HL-60 (cell line): ENCODE measurements at regions not wholly inside any gene's neighbourhood (a gene's known extent, or its start where the extent isn't known, plus 50 kb on each side); places are given as distances from the start of the nearest gene placed in this dataset.

ENCODE experiments used
- DNase-seq, 2 experiments: peaks; one replicate each; pipeline ENCODE4 v3.0.0-alpha.2; 2010 to 2020; ENCODE audit warnings: low read depth in 1 of 2, low spot score in 1 of 2
- H3K27ac ChIP-seq: fragments of 250-450 bp; sonication (Bioruptor Pico); replicated peaks from 2 replicates; pipeline ENCODE4 v1.5.1; 2020; ENCODE audit warnings: mild to moderate bottlenecking, moderate library complexity
- H3K27me3 ChIP-seq: fragments of 250-450 bp; sonication (Bioruptor Pico); 2 replicates; pipeline ENCODE4 v1.5.1; 2021; ENCODE audit warnings: mild to moderate bottlenecking, moderate library complexity; ENCODE audit not compliant: insufficient read depth, poor library complexity, severe bottlenecking
- H3K4me3 ChIP-seq: replicated peaks from 2 replicates; pipeline ENCODE4 v1.5.1; 2011; ENCODE audit warnings: mild to moderate bottlenecking, control low read depth, low read length; ENCODE audit not compliant: insufficient read depth
- GABPA ChIP-seq: IDR thresholded peaks from 2 replicates; pipeline ENCODE4 v1.6.1; 2012; ENCODE audit warnings: low read depth
- POLR2AphosphoS5 ChIP-seq: IDR thresholded peaks from 2 replicates; pipeline ENCODE4 v1.6.1; 2012; ENCODE audit warnings: low read depth
- SPI1 ChIP-seq: IDR thresholded peaks from 2 replicates; pipeline ENCODE4 v1.6.1; 2012; ENCODE audit warnings: low read depth, mild to moderate bottlenecking, borderline replicate concordance
- TF ChIP-seq, protein P1 (sequence below): IDR thresholded peaks from 2 replicates; pipeline ENCODE4 v1.6.1; 2012; ENCODE audit warnings: low read depth; ENCODE audit not compliant: insufficient replicate concordance
- TF ChIP-seq, protein P2 (sequence below): IDR thresholded peaks from one replicate; pipeline ENCODE4 v1.5.1; 2011; ENCODE audit warnings: low read length, control low read depth, inconsistent platforms; ENCODE audit not compliant: insufficient read depth

DNA sequence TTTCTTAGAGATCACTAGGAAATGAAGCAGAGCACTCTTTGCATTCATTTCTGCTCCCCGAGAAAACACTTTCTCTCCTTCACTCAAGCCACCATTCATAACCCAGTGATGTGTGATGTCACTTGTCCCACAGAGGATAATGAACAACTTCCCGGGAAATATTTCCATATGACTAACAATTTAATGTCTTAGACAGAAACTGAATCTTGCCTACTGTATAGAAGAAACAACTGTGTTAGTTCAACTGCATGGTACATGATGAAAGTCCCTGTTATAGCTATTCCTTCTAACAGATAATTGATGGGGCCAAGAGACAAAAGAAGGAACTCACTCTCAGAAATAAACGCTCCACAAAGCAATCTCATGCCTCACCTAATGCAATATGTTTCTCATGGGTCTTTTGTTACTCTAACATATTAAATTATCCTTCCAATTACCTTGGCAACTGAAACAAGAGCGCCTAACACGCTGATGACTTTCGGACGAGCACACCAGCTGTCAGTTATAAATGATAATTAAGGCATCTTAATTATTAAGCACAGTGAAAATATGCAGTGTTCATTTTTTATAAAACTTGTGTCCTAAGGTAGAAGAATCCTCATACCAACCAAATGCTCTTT is 113.7 kb upstream of the TLR3 start:
- Histone ChIP-seq H3K4me3 (no peak overlapping the region), H3K27ac (no peak overlapping the region), H3K27me3 (no peaks in the 10 kb centered on the region)
- DNase-seq, result no peak
- TF ChIP-seq GABPA, result no peak
- TF ChIP-seq SPI1, result no peak
- TF ChIP-seq, protein P1, sequence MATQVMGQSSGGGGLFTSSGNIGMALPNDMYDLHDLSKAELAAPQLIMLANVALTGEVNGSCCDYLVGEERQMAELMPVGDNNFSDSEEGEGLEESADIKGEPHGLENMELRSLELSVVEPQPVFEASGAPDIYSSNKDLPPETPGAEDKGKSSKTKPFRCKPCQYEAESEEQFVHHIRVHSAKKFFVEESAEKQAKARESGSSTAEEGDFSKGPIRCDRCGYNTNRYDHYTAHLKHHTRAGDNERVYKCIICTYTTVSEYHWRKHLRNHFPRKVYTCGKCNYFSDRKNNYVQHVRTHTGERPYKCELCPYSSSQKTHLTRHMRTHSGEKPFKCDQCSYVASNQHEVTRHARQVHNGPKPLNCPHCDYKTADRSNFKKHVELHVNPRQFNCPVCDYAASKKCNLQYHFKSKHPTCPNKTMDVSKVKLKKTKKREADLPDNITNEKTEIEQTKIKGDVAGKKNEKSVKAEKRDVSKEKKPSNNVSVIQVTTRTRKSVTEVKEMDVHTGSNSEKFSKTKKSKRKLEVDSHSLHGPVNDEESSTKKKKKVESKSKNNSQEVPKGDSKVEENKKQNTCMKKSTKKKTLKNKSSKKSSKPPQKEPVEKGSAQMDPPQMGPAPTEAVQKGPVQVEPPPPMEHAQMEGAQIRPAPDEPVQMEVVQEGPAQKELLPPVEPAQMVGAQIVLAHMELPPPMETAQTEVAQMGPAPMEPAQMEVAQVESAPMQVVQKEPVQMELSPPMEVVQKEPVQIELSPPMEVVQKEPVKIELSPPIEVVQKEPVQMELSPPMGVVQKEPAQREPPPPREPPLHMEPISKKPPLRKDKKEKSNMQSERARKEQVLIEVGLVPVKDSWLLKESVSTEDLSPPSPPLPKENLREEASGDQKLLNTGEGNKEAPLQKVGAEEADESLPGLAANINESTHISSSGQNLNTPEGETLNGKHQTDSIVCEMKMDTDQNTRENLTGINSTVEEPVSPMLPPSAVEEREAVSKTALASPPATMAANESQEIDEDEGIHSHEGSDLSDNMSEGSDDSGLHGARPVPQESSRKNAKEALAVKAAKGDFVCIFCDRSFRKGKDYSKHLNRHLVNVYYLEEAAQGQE, result no peak
- no peak for TF ChIP-seq POLR2AphosphoS5
- TF ChIP-seq, protein P2, sequence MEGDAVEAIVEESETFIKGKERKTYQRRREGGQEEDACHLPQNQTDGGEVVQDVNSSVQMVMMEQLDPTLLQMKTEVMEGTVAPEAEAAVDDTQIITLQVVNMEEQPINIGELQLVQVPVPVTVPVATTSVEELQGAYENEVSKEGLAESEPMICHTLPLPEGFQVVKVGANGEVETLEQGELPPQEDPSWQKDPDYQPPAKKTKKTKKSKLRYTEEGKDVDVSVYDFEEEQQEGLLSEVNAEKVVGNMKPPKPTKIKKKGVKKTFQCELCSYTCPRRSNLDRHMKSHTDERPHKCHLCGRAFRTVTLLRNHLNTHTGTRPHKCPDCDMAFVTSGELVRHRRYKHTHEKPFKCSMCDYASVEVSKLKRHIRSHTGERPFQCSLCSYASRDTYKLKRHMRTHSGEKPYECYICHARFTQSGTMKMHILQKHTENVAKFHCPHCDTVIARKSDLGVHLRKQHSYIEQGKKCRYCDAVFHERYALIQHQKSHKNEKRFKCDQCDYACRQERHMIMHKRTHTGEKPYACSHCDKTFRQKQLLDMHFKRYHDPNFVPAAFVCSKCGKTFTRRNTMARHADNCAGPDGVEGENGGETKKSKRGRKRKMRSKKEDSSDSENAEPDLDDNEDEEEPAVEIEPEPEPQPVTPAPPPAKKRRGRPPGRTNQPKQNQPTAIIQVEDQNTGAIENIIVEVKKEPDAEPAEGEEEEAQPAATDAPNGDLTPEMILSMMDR, result no peak

DNA sequence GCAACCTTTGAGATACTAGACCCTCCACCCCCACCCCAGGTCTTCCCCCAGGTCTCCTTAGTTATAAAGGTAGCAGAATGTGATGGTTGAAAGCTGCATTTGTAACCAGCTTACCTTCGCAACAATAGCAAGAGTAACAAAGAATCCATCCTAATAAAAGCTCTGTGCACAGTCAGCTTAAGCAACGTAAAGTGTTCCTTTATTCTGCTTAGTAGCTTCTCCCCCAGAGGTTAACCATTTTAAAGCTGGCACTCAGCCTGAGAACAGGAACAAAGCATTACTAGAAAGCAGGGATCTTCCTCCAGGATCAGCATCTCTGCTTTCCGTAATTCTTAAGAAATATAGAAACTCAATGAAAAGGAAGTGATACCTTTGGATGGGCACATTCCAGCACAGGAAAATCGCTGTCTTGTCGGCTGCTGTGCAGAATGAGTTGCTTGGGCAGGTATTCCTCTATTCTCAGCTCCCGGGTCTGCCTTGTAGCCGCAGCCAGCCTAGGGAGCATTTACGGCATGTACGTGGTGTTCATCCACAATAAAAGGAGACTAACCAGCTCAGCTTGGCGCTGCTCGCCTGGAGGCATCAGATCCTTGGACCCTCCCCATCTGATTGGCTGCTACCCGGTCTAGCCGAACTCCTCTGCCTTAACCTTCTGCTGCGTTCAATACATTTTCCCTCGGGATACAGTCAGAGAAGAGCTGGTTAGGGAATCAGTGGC is 113.0 kb upstream of the TLR3 start:
- TF ChIP-seq SPI1 (no peak), GABPA (no peak)
- TF ChIP-seq, protein P2, result no peak
- TF ChIP-seq, protein P1, result no peak
- no peak for DNase-seq
- Histone ChIP-seq H3K27me3 (no peaks in the 10 kb centered on the region), H3K4me3 (no peak overlapping the region), H3K27ac (no peak overlapping the region)

DNA sequence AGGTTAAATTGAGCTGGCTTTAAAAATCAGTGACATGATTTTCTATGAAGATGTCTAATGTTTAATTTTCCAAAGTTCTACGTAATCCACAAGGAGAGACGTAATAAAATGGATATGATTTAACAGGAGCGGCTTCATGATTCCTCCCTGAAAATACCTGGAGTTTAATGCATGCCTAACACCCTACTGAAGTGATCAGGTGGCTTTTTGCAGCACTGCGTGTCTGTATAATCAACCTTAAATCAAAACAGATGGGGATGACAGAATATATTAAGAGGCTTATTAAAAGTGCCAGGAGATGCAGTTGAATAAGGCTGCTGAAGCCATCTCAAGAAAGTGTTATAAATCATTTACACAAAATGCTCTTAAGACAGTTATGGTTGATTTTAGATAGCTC is 112.4 kb upstream of the TLR3 start:
- Histone ChIP-seq H3K27me3 (no peaks in the 10 kb centered on the region), H3K27ac (no peak overlapping the region), H3K4me3 (no peak overlapping the region)
- no peak for DNase-seq
- TF ChIP-seq SPI1 (no peak), GABPA (no peak), POLR2AphosphoS5 (no peak)
- TF ChIP-seq, protein P2, result no peak
- TF ChIP-seq, protein P1, result no peak
